ENCODE measurements at regions not wholly inside any gene's neighbourhood (a gene's known extent, or its start where the extent isn't known, plus 50 kb on each side); places are given as distances from the start of the nearest gene placed in this dataset.
"Not testable (repeated sequence)": the region's sequence is repeated elsewhere in the genome, so short reads cannot be mapped to it uniquely, and the experiment has no call there.

DNA sequence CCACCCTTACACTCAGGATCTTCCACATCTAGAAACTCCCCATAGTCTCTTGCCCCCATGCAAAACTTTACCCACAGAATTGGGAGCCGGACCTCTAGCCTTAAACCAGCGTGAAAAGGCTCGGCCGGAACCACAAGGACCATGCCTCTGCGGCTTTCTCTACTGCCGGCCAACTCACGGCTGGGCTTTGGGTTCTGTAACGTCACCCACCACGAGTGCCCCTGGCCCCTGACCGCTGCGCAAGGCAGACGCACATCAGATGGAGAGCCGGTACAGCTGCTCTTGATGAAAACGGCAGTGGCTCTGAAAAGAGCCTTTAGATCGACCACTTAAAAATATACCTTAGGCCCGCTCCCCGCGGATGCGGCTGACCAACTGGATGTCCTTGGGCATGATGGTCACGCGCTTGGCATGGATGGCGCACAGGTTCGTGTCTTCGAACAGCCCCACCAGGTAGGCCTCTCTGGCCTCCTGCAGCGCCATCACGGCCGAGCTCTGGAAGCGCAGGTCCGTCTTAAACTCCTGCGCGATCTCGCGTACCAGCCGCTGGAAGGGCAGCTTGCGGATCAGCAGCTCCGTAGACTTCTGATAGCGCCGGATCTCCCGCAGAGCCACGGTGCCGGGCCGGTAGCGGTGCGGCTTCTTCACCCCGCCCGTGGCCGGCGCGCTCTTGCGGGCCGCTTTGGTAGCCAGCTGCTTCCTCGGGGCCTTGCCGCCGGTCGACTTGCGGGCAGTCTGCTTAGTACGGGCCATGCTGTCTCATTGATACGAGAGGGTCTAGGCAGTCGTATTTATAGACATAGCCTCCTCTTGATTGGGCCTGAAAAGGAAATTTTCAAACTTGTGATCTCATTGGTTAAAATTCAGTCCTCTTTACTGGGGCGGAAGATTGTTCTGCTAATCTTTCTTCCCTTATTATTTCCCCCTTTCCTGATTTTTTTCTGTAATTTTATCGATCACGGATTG is 66.3 kb downstream of the FAM72C start:
- H3K9me3 ChIP-seq; H3K9me2 ChIP-seq; H3F3A ChIP-seq (replicated peaks; ENCODE audit: insufficient read depth); H3K79me2 ChIP-seq (ENCODE audit: insufficient read depth); H3K4me1 ChIP-seq (ENCODE audit: control insufficient read depth in 1 of 2, insufficient read depth in 2 of 2, low read depth in 1 of 2, low read length in 1 of 2); POLR2A ChIA-PET; H4K20me1 ChIP-seq (ENCODE audit: insufficient read depth); CTCF ChIA-PET; H3K27me3 ChIP-seq (ENCODE audit: insufficient read depth); H3K36me3 ChIP-seq (replicated peaks in 1 of 2; ENCODE audit: control insufficient read depth in 1 of 2, insufficient read depth in 2 of 2, low read length in 1 of 2): not testable (repeated sequence)
- H2AFZ ChIP-seq (ENCODE audit: low read depth) = peak overlapping the region; percentile 56; the same call in 1 of the 2 replicates
- peak overlapping the region; percentile 46 to 69 for H3K27ac ChIP-seq (ENCODE audit: low read depth in 2 of 2, low read length in 1 of 2)
- TF ChIP-seq TAF1 (IDR thresholded peaks at IDR 0.05; ENCODE audit: borderline replicate concordance, low read depth, low read length) = 0 out of 2 replicates have a peak, but pooled peaks have one; percentile 30
- peak; percentile 30; the same call in 1 of the 2 replicates for TF ChIP-seq ZBTB33 (IDR thresholded peaks at IDR 0.05; ENCODE audit: borderline replicate concordance, low read depth)
- TF ChIP-seq, protein P1, sequence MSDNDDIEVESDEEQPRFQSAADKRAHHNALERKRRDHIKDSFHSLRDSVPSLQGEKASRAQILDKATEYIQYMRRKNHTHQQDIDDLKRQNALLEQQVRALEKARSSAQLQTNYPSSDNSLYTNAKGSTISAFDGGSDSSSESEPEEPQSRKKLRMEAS (IDR thresholded peaks at IDR 0.05; ENCODE audit: low read depth) = peak; percentile 59; the same call in 1 of the 2 replicates
- peak; percentile 74 for TF ChIP-seq POLR2AphosphoS5 (IDR thresholded peaks at IDR 0.05; ENCODE audit: low read depth, low read length)
- TF ChIP-seq, protein P2, sequence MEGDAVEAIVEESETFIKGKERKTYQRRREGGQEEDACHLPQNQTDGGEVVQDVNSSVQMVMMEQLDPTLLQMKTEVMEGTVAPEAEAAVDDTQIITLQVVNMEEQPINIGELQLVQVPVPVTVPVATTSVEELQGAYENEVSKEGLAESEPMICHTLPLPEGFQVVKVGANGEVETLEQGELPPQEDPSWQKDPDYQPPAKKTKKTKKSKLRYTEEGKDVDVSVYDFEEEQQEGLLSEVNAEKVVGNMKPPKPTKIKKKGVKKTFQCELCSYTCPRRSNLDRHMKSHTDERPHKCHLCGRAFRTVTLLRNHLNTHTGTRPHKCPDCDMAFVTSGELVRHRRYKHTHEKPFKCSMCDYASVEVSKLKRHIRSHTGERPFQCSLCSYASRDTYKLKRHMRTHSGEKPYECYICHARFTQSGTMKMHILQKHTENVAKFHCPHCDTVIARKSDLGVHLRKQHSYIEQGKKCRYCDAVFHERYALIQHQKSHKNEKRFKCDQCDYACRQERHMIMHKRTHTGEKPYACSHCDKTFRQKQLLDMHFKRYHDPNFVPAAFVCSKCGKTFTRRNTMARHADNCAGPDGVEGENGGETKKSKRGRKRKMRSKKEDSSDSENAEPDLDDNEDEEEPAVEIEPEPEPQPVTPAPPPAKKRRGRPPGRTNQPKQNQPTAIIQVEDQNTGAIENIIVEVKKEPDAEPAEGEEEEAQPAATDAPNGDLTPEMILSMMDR (IDR thresholded peaks at IDR 0.05) = peak; percentile 29; the same call in 1 of the 2 replicates
- H3K4me3 ChIP-seq (ENCODE audit: low read depth in 2 of 2, low read length in 1 of 2) = peak overlapping the region; percentile 56 to 57
- H3K9ac ChIP-seq = peak overlapping the region; percentile 62
- WGBS (ENCODE audit: low lambda C conversion rate) = 11% methylated on average over 14 of the region's 62 CpGs
- DNase-seq = peak; percentile 40
- peak overlapping the region; percentile 78 for H3K4me2 ChIP-seq

DNA sequence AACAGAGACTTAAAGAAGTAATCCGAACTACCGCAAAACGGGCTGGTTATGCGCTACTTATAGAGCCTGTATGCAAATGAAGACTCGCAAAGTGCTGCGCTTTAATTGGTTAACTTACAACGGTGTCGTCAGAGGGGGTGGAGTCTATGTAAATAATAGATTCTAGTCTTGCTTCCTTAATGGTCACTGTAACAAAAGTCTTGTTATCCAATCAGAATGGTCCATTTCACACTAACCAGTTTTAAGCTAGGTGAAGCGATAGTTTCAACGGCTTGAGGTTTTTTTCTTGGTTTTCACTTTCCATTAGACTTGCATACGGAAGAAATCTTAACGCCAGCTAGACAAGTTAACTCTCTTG is 67.2 kb downstream of the FAM72C start:
- DNase-seq; H3K4me1 ChIP-seq (ENCODE audit: control insufficient read depth in 1 of 2, insufficient read depth in 2 of 2, low read depth in 1 of 2, low read length in 1 of 2); H3F3A ChIP-seq (replicated peaks; ENCODE audit: insufficient read depth); H3K27me3 ChIP-seq (ENCODE audit: insufficient read depth); CTCF ChIA-PET; H3K36me3 ChIP-seq (replicated peaks in 1 of 2; ENCODE audit: control insufficient read depth in 1 of 2, insufficient read depth in 2 of 2, low read length in 1 of 2); H3K79me2 ChIP-seq (ENCODE audit: insufficient read depth); H3K9me3 ChIP-seq; H3K9me2 ChIP-seq; POLR2A ChIA-PET; H4K20me1 ChIP-seq (ENCODE audit: insufficient read depth): not testable (repeated sequence)
- H3K4me3 ChIP-seq (ENCODE audit: low read depth in 2 of 2, low read length in 1 of 2) = peak overlapping the region; percentile 45 to 66
- WGBS (ENCODE audit: low lambda C conversion rate) = under 1% methylated on average over 12 of the region's 12 CpGs
- peak overlapping the region; percentile 64 to 66 for H3K27ac ChIP-seq (ENCODE audit: low read depth in 2 of 2, low read length in 1 of 2)
- H3K9ac ChIP-seq = peak overlapping the region; percentile 64
- peak overlapping the region; percentile 77 for H3K4me2 ChIP-seq
- H2AFZ ChIP-seq (ENCODE audit: low read depth) = peak overlapping the region; percentile 85; the same call in 1 of the 2 replicates
